HCT116 (cell line): ENCODE measurements at regions not wholly inside any gene's neighbourhood (a gene's known extent, or its start where the extent isn't known, plus 50 kb on each side); places are given as distances from the start of the nearest gene placed in this dataset.

Experiments
- CEBPB ChIP-seq: IDR thresholded peaks from 2 replicates; pipeline ENCODE4 v1.6.1; 2012; ENCODE audit warnings: low read depth
- CTCF ChIP-seq, 3 experiments: fragments of 200-600 bp in 1 of 3; sonication (generic) in 1 of 3; IDR thresholded peaks in 2 of 3; conservative IDR thresholded peaks in 1 of 3; 2 replicates each; pipeline ENCODE4 v1.5.1; 2012 to 2017; ENCODE audit warnings: low read depth in 2 of 3, low read length in 2 of 3, antibody characterized with exemption in 1 of 3, borderline replicate concordance in 1 of 3, control low read depth in 1 of 3, mild to moderate bottlenecking in 1 of 3, mixed read lengths in 1 of 3, mixed run types in 1 of 3, moderate library complexity in 1 of 3; ENCODE audit not compliant: insufficient read depth in 1 of 3
- MAX ChIP-seq: IDR thresholded peaks from 2 replicates; pipeline ENCODE4 v1.6.1; 2012
- REST ChIP-seq: IDR thresholded peaks from 2 replicates; pipeline ENCODE4 v1.6.1; 2012; ENCODE audit warnings: low read depth
- SP1 ChIP-seq: IDR thresholded peaks from 2 replicates; pipeline ENCODE4 v1.6.1; 2012; ENCODE audit warnings: low read depth

GRCh38 chr12:114604606-114605005 lies 79.4 kb downstream of the TBX3 start:
- TF ChIP-seq CTCF (IDR thresholded peaks at IDR 0.05 in 2 of 3, conservative IDR thresholded peaks at IDR 0.05 in 1 of 3; ENCODE audit: borderline replicate concordance in 1 of 3, insufficient read depth in 1 of 3, low read depth in 2 of 3, low read length in 2 of 3) = no peak
- TF ChIP-seq MAX = no peak
- no peak for TF ChIP-seq REST
- no peak for TF ChIP-seq SP1
- TF ChIP-seq CEBPB = no peak
